GM18517 (cell line): ENCODE measurements at regions not wholly inside any gene's neighbourhood (a gene's known extent, or its start where the extent isn't known, plus 50 kb on each side); places are given as distances from the start of the nearest gene placed in this dataset.

Source experiments
- ATAC-seq: cut with Tn5 transposase; IDR thresholded peaks from one replicate; pipeline ENCODE4 v1.9.1; 2021; ENCODE audit warnings: mild to moderate bottlenecking, moderate library complexity; ENCODE audit not compliant: unreplicated experiment

DNA sequence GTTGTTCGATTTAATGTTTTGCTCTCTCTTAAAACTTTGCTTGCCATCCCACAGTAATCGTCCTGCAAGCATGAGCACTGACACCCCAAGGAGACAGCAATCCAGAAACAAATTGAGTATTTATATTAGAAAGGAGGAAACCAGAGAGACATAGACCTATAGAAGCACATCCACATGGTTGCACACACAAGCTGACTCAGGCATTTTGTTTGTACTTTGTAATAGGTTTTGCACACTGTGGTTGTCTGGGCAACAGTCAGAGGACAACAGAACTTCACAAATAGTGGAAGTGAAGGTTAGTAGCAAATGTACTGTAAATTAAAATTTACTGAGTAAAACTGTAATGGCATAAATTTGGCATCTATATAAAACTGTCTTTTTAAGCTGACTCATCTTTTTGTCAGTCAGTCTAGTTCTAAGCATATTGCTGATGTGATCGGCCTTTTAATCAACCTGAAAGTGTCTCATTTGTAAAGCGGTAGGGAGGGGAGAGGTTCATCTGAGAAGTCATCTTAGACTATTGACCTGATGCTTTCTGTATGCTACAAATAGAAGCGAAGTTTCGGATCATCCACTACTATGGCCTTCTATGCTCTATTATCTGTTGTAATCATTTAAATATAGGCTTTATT is 1624.7 kb downstream of the ARAP2 start:
- ATAC-seq: no peak

- ATAC-seq: no peak
Observed at GRCh38 chr4:34628471-34628870, 1615.8 kb downstream of the ARAP2 start.

- no peak for ATAC-seq
Observed at GRCh38 chr4:34629451-34629850, 1614.9 kb downstream of the ARAP2 start.

GRCh38 chr4:34633241-34633640 is 1611.1 kb downstream of the ARAP2 start:
- ATAC-seq: no peak

- no peak for ATAC-seq
Observed at GRCh38 chr4:34636623-34637022, 1607.7 kb downstream of the ARAP2 start.

- no peak for ATAC-seq
Observed at GRCh38 chr4:34643476-34643875, 1600.8 kb downstream of the ARAP2 start.

- ATAC-seq: no peak
Observed at GRCh38 chr4:34644579-34645115, 1599.7 kb downstream of the ARAP2 start.

GRCh38 chr4:34649716-34650115 is 1594.6 kb downstream of the ARAP2 start:
- no peak for ATAC-seq

DNA sequence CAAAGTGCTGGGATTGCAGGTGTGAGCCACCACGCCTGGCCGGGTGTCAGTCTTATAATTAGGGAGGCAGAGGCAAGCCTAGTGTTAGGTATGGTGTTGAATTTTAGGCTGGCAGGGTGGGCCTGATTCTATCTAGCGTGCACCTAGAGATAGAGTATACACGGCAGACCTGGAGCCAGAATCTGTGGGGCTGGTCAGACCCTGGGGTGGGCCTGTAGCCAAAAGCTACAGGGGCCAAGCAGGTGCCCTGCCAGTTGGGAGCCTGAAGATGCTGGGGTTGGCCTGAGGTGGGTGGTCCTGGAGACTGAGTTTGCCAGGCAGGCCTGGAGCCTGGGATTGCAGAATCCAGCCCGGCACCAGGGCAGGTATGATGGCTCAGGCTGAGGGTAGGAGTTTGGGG is 1580.3 kb downstream of the ARAP2 start:
- no peak for ATAC-seq

DNA sequence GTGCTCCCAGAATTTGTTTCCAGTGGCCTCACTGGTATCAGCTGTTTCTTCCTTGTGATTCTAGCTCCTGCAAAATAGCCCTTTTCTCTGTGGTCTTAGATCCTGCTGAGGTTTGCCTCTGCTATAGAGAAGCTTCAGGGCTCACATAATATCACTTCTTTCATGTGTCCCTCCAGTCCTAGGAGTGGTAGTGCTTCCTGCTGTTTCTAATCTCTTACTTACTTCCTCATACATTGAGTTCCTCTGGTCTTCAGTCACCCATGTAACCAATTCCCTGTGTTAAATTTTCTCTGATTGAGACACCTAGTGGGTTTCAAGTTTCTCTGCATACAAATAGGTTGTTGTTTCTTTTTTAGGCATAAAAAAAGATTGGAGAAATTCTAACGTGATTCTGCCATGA is 1567.9 kb downstream of the ARAP2 start:
- no peak for ATAC-seq

DNA sequence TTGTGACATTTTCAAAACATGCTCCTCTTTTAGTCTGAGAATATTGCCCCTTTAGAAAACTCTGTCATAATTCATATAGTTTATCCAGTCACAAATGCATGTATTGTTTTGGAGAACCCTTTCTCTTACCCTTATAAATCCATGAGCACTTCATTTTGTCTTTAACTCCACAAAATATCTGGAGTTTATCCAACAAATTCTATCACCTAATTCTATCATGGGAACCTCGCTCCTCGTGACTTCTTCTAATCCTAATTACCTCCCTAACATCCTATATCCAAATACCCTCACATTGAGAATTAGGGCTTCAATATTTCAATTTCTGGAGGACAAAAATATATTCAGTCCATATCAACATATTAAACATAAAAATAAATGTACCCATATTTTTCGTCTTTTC is 1565.9 kb downstream of the ARAP2 start:
- no peak for ATAC-seq

DNA sequence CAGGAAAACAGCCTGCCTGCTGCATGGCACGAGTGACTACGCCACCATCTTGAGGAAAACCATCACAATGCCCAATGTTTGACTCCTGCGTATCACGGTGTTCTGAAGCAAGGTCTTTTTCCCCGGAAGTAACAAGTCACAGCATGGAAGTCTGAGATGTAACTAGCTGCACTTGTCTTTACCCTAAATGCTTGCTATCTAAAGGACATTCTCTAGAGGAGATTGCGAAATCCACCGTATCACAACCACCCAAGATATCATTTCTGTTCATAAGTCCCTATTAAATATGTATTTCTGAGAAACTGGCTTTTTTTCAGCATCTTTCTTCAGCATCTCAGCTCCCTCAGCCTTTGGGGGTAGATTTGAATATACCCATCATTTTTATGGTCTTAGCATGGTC is 1565.1 kb downstream of the ARAP2 start:
- ATAC-seq: no peak

GRCh38 chr4:34709564-34709963 is 1534.8 kb downstream of the ARAP2 start:
- no peak for ATAC-seq

DNA sequence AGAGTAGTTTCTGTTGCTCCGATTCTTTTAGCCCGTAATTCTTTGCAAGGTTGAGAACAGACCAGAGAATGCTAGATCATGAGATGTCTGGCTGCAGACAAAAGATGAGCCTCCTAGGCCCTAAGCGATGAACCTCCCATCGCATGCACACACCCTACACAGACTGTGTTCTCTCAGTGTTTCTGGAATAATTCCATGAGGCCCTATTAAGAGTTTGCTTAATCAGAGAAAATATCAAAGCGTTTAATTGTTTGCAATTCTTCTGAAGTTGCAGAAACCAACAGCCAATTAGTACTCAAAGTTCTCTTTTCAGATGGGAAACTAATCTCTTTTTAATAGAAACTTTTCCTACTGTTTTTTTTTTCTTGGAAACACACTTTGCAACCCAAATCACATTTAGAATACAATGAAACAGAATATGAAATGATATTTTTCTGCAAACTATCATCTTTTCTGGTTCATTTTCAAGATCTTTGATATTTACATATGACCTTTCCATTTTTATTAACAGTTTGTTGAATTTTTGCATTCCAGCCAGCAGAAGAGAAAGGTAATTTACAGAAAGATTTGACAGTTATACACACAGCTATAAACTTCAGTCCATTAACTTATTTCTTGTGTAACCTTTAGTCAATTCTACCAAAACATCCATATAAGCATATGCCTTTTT is 1525.6 kb downstream of the ARAP2 start:
- no peak for ATAC-seq

DNA sequence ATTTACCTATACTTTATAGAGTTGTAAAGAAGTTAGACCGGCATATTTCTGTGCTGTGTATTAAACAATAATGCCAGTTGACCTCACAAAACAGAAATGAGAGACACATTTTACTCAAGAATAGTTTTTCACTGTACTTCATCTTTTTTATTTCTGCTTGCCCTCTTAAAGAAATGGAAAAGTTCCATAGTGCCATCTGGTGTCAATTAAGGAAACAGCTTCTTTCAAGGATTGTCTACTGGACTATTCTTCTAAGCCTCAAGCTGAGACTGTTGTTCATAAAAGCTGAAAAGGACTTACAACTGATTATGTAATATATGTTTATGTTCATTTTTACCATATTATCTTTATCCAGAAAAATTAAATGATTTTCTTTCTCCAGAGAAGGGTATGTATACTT is 1523.7 kb downstream of the ARAP2 start:
- no peak for ATAC-seq

DNA sequence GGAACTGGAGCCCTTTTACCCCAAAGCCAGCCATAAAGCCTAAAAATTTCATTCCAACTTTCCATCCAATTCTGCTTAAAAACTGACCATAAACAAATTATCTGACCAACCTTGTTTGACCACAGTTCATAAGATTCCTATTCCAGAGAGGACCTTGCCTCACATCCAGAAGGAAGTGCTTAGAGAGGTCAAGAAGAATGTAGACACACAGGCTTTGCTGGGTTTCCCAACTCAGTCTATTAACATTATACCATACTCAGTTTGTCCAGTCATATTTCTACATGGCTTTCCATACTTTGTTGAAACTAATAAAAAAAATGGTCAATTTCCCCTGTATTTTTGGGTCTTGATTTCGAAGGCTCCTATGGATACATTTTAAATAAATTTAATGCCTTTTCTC is 1522.5 kb downstream of the ARAP2 start:
- no peak for ATAC-seq

DNA sequence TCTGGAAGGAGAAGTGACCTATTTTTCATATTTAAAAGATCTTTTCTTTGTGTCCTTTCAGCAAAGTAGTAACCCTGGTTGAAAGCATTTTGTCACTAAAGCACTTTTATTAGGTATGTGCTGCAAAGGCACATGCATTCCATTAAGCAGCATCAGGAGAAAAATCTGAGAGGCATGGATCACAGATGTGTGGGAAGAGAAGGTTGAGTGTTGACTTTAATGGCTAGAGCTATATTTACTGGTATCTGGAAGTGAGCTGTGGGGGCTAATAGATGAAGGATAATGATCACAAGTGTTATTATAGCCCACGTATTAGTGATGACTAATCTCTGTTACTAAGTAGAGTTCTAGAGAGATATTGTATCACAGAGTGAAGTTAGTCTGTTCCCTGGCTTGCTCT is 1520.7 kb downstream of the ARAP2 start:
- ATAC-seq: no peak

- no peak for ATAC-seq
Observed at GRCh38 chr4:34724491-34724890, 1519.8 kb downstream of the ARAP2 start.

DNA sequence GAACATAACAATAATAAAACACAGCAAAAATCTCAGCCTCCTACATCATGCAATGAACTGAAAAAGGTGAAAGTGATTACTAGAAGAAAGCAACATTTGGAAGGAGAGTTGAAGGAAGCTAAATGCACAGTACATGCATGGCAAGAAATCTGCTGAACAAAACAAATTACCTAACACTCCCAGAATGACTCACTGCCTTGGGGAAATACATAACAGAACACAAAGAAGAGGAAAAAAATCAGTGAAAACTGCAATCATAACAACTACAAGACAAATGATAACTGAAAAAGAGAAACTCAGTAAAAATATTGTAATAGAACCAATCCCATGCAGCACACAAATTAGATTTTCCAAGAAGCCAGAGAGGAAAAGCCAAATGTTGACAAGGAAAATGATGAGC is 1513.2 kb downstream of the ARAP2 start:
- no peak for ATAC-seq

GRCh38 chr4:34732176-34732950 is 1512.0 kb downstream of the ARAP2 start:
- ATAC-seq: no peak

GRCh38 chr4:34733185-34733941 is 1511.0 kb downstream of the ARAP2 start:
- ATAC-seq: no peak
